Calu3 (cell line): ENCODE measurements at regions not wholly inside any gene's neighbourhood (a gene's known extent, or its start where the extent isn't known, plus 50 kb on each side); places are given as distances from the start of the nearest gene placed in this dataset.

Source experiments
- BruUV-seq: library from RNA; stranded (reverse); fragments of 400-500 nt; replicated peaks from 2 replicates; lab custom pipeline; 2021; lab: Mats Ljungman, UMichigan
- CTCF ChIA-PET: fragments of 300-600 bp; sonication (Branson Sonifier 250); formaldehyde crosslinking; loops from one replicate; lab custom pipeline; 2022; ENCODE audit warnings: antibody characterized with exemption; lab: Charles Lee
- DNase-seq: peaks from one replicate; pipeline ENCODE4 v3.0.0; 2022
- H3K27ac Mint-ChIP-seq: one replicate; pipeline ENCODE4 v1.8.0; 2022; ENCODE audit warnings: mixed read lengths; ENCODE audit not compliant: unreplicated experiment
- H3K27me3 Mint-ChIP-seq: one replicate; pipeline ENCODE4 v1.8.0; 2022; ENCODE audit warnings: mixed read lengths; ENCODE audit not compliant: unreplicated experiment
- H3K36me3 Mint-ChIP-seq: one replicate; pipeline ENCODE4 v1.8.0; 2022; ENCODE audit warnings: mild to moderate bottlenecking, moderate library complexity, mixed read lengths; ENCODE audit not compliant: insufficient read depth, unreplicated experiment
- H3K4me1 Mint-ChIP-seq: one replicate; pipeline ENCODE4 v1.8.0; 2022; ENCODE audit warnings: mild to moderate bottlenecking, low read depth, mixed read lengths; ENCODE audit not compliant: unreplicated experiment
- H3K4me3 Mint-ChIP-seq: one replicate; pipeline ENCODE4 v1.8.0; 2022; ENCODE audit warnings: mild to moderate bottlenecking, low read depth, moderate library complexity, mixed read lengths; ENCODE audit not compliant: unreplicated experiment
- H3K9me3 Mint-ChIP-seq: one replicate; pipeline ENCODE4 v1.8.0; 2022; ENCODE audit warnings: low read depth, mixed read lengths; ENCODE audit not compliant: unreplicated experiment
- intact Hi-C: fragments of 100-400 bp; cut with micrococcal nuclease; formaldehyde crosslinking; loops from one replicate; pipeline ENCODE4 v1.10.0; 2022; ENCODE audit not compliant: unreplicated experiment
- TF ChIP-seq, protein P1 (sequence below): fragments of 200-600 bp; IDR thresholded peaks from one replicate; pipeline ENCODE4 v1.8.0; 2022; ENCODE audit warnings: antibody characterized with exemption; ENCODE audit not compliant: unreplicated experiment

- TF ChIP-seq, protein P1, sequence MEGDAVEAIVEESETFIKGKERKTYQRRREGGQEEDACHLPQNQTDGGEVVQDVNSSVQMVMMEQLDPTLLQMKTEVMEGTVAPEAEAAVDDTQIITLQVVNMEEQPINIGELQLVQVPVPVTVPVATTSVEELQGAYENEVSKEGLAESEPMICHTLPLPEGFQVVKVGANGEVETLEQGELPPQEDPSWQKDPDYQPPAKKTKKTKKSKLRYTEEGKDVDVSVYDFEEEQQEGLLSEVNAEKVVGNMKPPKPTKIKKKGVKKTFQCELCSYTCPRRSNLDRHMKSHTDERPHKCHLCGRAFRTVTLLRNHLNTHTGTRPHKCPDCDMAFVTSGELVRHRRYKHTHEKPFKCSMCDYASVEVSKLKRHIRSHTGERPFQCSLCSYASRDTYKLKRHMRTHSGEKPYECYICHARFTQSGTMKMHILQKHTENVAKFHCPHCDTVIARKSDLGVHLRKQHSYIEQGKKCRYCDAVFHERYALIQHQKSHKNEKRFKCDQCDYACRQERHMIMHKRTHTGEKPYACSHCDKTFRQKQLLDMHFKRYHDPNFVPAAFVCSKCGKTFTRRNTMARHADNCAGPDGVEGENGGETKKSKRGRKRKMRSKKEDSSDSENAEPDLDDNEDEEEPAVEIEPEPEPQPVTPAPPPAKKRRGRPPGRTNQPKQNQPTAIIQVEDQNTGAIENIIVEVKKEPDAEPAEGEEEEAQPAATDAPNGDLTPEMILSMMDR: no peak
- H3K27ac Mint-ChIP-seq: no peak overlapping the region
- BruUV-seq: no TSS peak
- no peaks in the 10 kb centered on the region for H3K4me1 Mint-ChIP-seq
- no peak overlapping the region for H3K4me3 Mint-ChIP-seq
- CTCF ChIA-PET: no interaction called here
- H3K36me3 Mint-ChIP-seq: no peaks in the 10 kb centered on the region
- no peak for DNase-seq
- intact Hi-C loops: no loop called here
- H3K9me3 Mint-ChIP-seq: no peaks in the 10 kb centered on the region
- no peaks in the 10 kb centered on the region for H3K27me3 Mint-ChIP-seq
Measured at GRCh38 chr2:145199042-145199441, 679.1 kb upstream of the ZEB2 start.

DNA sequence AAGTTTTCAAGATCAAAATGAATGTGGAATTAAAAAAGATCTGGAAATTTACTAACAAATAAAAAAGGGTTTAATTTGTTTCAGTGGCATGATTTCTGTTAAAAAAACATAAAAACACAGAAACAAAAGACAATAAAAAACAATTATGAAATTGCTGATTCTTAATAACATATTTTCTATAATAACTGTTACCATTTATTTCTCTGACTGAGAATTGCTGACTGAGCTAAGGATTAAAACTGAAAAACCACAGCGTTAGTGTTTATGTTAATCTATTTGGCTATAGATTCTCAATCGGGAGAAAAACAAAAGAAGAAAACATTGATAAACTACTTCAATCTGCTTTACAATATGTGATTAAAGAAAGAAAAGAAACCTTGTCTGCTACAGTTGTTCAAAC lies 678.6 kb upstream of the ZEB2 start:
- TF ChIP-seq, protein P1: no peak
- CTCF ChIA-PET: no interaction called here
- Mint-ChIP-seq H3K4me1 (no peaks in the 10 kb centered on the region), H3K27me3 (no peaks in the 10 kb centered on the region), H3K4me3 (no peak overlapping the region), H3K36me3 (no peaks in the 10 kb centered on the region), H3K9me3 (no peaks in the 10 kb centered on the region), H3K27ac (no peak overlapping the region)
- BruUV-seq: no TSS peak
- no peak for DNase-seq
- intact Hi-C loops: no loop called here

DNA sequence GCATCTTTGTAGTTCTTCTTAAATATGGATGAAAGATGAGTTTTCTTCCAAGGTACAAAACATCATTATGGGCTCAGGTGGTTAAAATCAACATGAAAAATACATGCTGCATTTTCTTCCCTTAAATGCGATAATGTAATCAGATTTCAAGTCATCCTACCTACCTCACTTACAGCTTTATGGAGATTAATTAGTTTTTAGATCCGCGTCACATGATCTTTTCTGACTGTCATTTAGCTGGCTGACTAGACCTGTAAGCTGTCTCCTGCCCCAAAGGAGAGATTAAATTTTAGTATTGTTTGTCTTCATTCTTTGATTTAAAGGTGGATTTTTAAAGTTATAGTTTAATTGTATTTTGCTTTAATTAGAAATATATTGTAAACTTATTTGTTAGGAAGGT lies 678.0 kb upstream of the ZEB2 start:
- Mint-ChIP-seq H3K36me3 (no peaks in the 10 kb centered on the region), H3K4me1 (no peaks in the 10 kb centered on the region), H3K9me3 (no peaks in the 10 kb centered on the region), H3K27ac (no peak overlapping the region), H3K27me3 (no peaks in the 10 kb centered on the region), H3K4me3 (no peak overlapping the region)
- TF ChIP-seq, protein P1: no peak
- no peak for DNase-seq
- no TSS peak for BruUV-seq
- CTCF ChIA-PET: no interaction called here
- intact Hi-C loops: no loop called here

DNA sequence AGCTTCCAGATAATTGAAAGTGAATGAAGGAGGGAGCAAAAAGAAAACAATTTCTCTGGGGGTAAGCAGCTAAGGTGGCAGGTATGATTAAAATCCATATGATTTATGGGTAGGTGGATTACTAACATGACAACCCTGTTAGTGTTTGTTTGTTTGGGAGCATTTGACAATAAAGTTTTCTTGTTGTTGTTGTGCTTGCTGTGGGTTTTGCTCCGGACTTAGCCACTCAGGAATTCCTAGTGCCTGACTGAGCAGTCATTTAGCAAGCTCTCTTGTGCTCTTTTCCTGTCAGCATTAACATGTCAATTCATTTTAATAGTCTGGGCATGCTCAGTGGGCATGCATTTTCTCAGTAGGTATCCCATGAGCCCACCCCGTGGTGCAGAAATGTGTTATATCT lies 674.8 kb upstream of the ZEB2 start:
- CTCF ChIA-PET: no interaction called here
- BruUV-seq: no TSS peak

More for the DNA sequence above, 674.8 kb upstream of the ZEB2 start:
- Mint-ChIP-seq H3K4me1 (no peaks in the 10 kb centered on the region), H3K36me3 (no peaks in the 10 kb centered on the region), H3K27ac (no peak overlapping the region), H3K4me3 (no peak overlapping the region), H3K9me3 (no peaks in the 10 kb centered on the region), H3K27me3 (no peaks in the 10 kb centered on the region)
- intact Hi-C loops: no loop called here
- TF ChIP-seq, protein P1: no peak
- no peak for DNase-seq
